ENCODE measurements at regions not wholly inside any gene's neighbourhood (a gene's known extent, or its start where the extent isn't known, plus 50 kb on each side); places are given as distances from the start of the nearest gene placed in this dataset.
"Not testable (repeated sequence)": the region's sequence is repeated elsewhere in the genome, so short reads cannot be mapped to it uniquely, and the experiment has no call there.

- DNase-seq, result not testable (repeated sequence)
Measured at GRCh38 chr7:152539190-152539495, 103.3 kb upstream of the KMT2C start.

- not testable (repeated sequence) for DNase-seq
Measured at GRCh38 chr7:152538346-152539189, 102.8 kb upstream of the KMT2C start.

- no peak for DNase-seq
Measured at GRCh38 chr7:152537639-152538038, 101.8 kb upstream of the KMT2C start.

DNA sequence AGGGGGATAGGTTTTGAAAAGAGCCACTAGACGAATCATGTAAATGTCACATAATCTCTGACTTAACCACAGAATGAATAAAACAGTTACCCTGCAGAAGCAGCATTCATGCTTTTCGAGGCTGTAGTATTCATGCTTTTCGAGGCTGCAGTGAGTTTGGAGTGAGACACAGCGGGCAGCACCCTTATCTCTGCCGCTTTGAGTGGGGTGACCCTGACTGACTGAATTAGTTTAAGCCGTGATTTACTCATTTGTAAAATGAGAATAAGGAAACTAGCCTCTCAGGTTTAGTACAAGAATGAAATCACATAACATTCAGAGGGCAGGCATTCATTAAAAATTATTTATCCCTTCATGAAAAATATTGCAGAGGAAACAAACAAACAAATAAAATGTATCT lies 92.8 kb upstream of the KMT2C start:
- DNase-seq, result no peak

DNA sequence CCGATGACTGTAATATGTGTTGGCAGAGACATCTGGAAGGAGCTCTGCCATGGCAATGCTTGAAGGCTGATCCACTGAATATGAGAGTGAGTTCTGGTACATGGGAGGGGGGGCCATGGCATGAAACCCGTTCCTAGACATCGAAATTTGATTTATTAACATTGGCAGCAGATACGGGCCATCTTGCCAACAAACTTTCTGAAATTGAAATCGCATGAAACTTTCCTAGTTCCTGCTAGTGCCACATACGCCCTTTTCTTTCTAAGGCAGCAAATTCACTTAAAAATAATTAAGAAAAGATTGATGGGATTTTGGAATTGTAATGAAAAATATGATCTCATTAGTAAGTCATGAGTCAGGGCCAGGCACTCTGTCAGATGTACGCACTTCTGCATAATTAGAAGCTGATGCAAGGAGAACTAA lies 91.8 kb upstream of the KMT2C start:
- DNase-seq, result no peak

DNA sequence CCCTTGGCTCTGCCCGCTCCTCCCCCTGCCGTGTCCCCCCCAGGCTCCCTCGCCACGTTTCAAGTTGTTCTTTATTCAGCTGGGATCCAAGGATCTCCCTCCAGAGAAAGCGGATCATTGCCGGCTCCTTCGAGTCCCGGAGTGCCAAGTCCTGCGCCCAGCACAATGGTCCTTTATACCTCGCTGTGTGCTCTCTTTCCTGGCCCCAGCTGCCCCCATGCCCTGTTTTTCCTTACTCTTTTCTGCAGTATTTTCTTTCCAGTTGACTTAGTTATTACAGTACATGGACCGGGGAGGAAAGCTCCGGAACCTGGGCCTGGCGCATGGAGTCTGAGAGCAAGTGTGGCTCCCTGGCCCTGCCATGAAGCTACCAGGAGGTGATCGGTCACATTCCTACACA lies 88.1 kb upstream of the KMT2C start:
- no peak for DNase-seq

DNA sequence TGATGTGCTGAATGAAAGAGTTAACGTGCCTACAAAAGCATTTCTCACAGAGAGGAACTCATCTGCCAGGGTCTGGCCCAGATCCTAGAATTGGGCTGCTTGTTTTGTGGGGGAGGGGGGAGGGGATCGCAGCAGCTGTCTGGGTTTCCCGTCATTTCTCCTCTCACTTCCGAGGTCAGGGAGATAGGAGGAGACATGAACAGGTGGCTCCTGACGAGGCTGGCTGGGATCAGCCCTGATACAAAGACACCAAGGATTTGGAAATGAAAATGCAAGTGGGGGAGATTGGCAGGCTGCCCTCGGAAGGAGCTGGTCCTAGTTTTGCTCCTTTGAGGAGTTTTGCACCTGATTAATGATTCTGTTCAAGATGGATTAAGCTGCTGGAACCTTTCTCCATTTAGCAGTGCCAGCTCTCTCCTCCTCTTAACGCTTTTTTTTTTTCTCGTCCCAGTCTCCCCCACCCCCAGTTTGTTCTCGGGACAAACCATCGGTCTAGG lies 86.8 kb upstream of the KMT2C start:
- no peak for DNase-seq

DNA sequence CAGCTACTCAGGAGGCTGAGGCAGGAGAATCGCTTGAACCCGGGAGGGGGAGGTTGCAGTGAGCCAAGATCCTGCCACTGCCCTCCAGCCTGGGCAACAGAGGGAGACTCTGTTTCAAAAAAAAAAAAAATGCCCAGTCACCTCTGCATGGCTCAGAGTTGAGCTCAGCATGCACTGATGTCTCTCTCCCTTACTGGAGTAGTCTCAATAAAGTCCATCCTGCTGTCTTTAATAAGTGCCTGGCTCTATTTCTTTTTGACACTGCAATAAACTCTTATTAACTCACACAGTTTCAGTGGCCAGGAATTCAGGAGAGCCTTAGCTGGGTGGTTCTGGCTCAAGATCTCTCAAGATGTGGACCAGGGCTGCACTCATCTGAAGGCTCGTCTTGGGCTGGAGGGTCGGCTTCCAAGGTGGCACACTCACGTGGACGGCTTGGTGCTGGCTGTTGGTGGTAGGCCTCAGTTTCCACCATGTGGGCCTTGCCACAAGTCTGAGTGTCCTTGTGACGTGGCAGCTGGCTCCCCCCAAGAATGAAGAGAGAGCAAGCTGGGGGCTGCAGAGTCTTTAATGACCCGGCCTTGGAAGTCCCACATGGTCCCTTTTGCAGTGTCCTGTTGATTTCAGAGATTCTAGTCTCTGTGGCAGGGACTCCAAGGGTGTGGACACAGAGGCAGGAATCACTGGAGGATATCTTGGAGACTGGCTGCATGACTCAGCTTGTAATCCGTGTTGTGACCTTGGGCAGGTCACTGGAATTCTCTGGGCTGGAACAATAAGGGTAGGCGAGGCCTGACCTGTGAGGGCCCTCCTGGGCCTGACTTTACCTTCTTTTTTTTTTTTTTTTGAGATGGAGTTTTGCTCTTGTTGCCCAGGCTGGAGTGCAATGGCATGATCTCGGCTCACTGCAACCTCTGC lies 85.9 kb upstream of the KMT2C start:
- DNase-seq, result no peak

DNA sequence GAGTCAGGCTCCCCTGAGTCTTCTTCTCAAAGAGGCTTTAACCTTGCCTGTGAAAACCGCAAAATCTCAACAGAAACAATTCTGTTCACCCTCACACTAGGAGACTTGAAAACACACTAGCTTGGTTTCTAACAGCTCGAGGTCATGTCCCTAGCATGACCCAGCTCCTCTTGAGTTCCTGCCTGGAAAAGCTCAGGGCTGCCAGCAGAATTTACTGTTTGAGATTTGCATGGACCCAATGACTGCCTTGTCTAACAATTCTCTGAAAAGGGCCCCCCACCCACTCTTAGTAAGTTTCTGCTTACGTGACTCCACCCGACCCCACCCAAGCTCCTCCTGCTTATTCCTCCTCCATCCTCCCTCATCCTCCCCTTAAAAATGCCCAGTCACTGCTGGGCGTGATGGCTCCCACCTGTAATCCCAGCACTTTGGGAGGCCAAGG lies 85.1 kb upstream of the KMT2C start:
- no peak for DNase-seq

GRCh38 chr7:152519290-152519689 lies 83.5 kb upstream of the KMT2C start:
- no peak for DNase-seq

DNA sequence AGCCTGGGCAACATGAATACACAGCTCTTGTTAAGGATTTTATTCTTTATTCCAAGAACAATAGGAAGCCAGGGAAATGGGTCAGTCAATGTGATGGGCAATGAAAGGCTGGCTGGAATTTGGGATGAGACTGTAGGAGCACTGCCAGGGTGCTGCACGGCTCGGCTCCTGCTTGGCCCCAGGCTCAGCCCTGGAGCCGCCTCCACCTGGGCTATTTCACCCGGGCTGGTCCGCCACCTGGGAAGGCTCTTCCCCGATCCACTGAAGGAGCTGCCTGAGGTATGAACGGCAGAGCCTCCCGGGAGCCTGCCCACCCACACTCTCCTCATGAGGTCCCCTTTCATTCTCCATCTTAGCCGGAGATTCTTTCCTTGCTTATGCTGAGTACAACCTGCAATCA lies 80.4 kb upstream of the KMT2C start:
- DNase-seq, result no peak

DNA sequence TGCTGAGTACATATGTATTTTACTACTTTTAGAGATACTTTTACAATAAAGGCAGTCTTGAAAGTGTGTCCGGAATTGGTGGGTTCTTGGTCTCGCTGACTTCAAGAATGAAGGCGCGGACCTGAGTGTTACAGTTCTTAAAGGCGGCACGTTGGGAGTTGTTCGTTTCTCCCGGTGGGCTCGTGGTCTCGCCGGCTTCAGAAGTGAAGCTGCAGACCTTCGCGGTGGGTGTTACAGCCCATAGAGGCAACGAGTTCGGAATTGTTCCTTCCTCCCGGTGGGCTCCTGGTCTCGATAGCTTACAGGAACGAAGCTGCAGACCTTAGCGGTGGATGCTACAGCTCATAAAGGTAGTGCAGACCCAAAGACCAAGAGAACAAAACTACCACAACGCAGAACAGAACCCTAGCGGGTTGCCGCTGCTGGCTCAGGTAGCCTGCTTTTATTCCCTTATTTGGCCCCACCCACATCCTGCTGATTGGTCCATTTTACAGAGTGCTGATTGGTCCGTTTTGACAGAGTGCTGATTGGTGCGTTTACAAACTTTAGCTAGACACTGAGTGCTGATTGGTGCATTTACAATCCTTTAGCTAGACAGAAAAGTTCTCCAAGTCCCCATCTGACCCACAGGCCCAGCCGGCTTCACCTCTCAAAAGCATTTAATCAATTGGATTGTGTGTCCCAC lies 79.6 kb upstream of the KMT2C start:
- not testable (repeated sequence) for DNase-seq

DNA sequence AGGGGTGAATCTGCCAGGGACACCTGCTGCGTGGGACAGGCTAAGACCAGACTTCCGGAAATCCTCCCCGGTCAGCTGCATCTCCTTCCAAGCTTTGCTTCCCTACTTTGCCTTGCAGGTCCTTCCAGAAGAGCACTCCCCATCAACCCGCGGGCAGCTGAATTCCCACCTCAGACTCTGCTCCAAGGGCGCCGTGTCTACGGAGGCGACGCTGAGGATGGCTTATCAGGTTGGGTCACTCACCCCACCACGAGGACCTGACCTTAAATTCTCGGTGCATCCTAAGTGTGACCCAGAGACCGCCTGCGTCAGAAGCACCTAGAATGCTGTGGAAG lies 78.9 kb upstream of the KMT2C start:
- DNase-seq, result no peak

- DNase-seq, result no peak
Measured at GRCh38 chr7:152513861-152514770, 78.3 kb upstream of the KMT2C start.

- DNase-seq, result peak; percentile 12
Measured at GRCh38 chr7:152512706-152513105, 76.9 kb upstream of the KMT2C start.

DNA sequence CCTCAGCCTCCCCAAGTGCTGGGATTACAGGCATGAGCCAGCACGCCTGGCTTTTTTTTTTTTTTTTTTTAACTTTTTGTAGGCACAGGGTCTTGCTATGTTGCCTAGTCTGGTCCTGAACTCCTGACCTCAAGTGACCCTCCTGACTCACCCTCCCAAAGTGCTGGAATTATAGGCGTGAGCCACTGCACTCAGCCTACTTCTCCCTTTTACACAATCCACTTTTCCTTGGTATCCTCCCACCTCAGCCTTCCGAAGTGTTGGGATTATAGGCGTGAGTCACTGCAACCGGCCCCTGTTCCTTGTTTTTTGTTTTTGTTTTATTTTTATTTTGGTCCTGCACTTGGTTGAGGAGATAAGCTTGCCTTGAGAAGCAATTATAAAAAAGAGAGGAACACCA lies 75.9 kb upstream of the KMT2C start:
- DNase-seq, result no peak

GRCh38 chr7:152508701-152509100 lies 72.9 kb upstream of the KMT2C start:
- no peak for DNase-seq

DNA sequence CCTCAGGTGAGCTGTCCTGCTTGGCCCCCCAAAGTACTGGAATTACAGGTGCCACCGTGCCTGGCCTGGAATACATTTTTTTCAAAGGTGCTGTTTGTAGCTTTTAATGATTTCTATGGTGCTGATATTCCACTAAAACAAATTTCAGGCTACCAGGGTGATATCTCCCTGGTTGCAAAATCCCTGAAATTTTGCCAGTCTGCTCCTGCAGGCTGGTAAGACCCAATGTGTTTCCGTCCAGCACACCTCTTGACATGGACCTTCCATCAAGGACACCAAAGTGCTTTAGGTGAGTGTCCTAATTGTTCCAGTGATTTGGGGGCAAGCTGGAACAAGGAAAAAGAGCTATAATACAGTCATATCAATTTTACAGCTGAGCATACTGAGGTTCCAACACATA lies 69.8 kb upstream of the KMT2C start:
- DNase-seq, result no peak

GRCh38 chr7:152504816-152505215 lies 69.0 kb upstream of the KMT2C start:
- no peak for DNase-seq

DNA sequence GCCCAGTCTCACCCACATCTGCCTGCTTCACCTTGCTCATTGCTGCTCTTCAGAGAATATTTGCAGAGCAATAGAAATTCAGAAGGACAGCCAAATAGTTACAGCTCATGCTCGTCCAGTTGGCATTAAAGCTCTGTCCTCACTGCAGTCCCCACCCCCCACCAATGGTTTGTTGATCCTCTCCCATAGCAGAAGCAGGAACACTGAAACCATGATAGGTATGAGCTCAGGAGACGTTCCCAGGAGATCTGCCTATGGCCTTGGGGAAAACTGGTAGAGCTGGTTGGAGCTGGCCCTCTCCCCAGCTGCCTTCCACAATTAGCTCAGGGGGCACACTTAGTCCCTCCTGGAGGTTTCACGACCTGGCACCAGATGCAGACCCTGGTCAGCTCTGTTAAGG lies 68.6 kb upstream of the KMT2C start:
- DNase-seq, result no peak

DNA sequence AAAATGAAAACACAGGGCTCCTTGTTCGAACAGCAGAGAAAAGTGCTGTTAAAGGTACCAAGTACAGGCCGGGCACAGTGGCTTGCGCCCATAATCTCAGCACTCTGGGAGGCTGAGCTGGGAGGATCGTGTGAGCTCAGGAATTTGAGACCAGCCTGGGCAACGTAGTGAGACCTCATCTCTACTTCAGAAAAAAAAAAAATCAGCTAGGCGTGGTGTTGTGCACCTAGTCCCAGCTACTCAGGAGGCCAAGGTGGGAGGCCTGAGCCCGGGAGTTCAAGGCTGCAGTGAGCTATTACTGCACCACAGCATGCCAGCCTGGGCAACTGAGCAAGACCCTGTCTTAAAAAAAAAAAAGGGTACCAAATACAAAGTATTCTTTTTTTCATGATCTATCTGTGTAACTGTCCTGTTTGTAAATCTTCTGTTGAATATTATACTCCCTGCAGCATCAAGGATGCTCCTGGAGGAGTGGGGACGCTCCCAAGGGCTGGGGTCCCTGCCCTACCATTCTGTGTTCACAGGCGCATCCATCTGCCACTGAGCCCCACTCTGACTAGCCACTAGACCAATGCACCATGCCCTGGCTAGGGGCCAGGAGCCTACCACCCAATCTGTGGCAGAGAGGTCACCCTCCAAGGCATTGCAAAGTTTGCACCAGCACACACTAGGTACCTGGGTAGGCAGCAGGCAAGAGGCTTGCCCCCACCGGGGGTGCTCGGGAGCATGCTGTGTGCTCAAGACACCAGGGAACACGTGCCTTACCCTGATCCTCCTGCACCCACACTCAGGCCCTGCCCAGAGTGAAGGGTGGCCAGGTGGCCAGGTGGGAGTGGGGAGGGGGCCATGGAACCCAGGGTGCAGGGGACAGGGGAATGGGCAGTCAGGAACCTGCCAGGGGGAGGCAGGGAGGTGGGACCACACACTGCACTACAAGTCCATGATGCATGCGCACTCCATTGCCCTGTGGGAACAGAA lies 67.3 kb upstream of the KMT2C start:
- DNase-seq, result no peak
